WTC11 (cell line): ENCODE measurements at regions not wholly inside any gene's neighbourhood (a gene's known extent, or its start where the extent isn't known, plus 50 kb on each side); places are given as distances from the start of the nearest gene placed in this dataset.

ENCODE experiments used
- ATAC-seq: fragments of 200-7000 bp; cut with Tn5 transposase; 2 replicates; pipeline ENCODE4 v1.10.0; 2021; ENCODE audit warnings: mild to moderate bottlenecking, moderate library complexity
- CTCF ChIA-PET: fragments of 300-600 bp; sonication (Branson Sonifier 250); formaldehyde crosslinking; loops from one replicate; lab custom pipeline; 2021; ENCODE audit warnings: antibody characterized with exemption; lab: Charles Lee
- POLR2A ChIA-PET: fragments of 350-600 bp; sonication (Branson Sonifier 250); formaldehyde crosslinking; loops from one replicate; lab custom pipeline; 2021; ENCODE audit warnings: antibody characterized with exemption; lab: Charles Lee
- DNase-seq: peaks from one replicate; pipeline ENCODE4 v3.0.0; 2021; ENCODE audit warnings: low spot score
- H3K27ac Mint-ChIP-seq: 2 replicates; pipeline ENCODE4 v1.8.0; 2021; ENCODE audit warnings: mixed read lengths
- H3K27me3 Mint-ChIP-seq: 2 replicates; pipeline ENCODE4 v1.8.0; 2021; ENCODE audit warnings: low read depth, mild to moderate bottlenecking, moderate library complexity, mixed read lengths
- H3K36me3 Mint-ChIP-seq: 2 replicates; pipeline ENCODE4 v1.8.0; 2021; ENCODE audit warnings: mixed read lengths
- H3K4me1 Mint-ChIP-seq: 2 replicates; pipeline ENCODE4 v1.8.0; 2022; ENCODE audit warnings: mixed read lengths
- H3K4me3 Mint-ChIP-seq: 2 replicates; pipeline ENCODE4 v1.8.0; 2021; ENCODE audit warnings: mild to moderate bottlenecking, moderate library complexity, mixed read lengths
- H3K9me3 Mint-ChIP-seq: 2 replicates; pipeline ENCODE4 v1.8.0; 2021; ENCODE audit warnings: mixed read lengths
- ATF2 ChIP-seq: sonication (generic); formaldehyde crosslinking; IDR thresholded peaks from 2 replicates; pipeline ENCODE4 v1.8.1; 2022; ENCODE audit warnings: low read depth, missing genetic modification reagents, borderline replicate concordance
- CTCF ChIP-seq: fragments of 200-600 bp; IDR thresholded peaks from 2 replicates; pipeline ENCODE4 v1.8.0; 2022; ENCODE audit warnings: antibody characterized with exemption
- ERG ChIP-seq: fragments of 250-450 bp; sonication (Bioruptor Pico); IDR thresholded peaks from 2 replicates; pipeline ENCODE4 v1.8.0; 2021; ENCODE audit warnings: mild to moderate bottlenecking
- GABPB1 ChIP-seq: sonication (generic); formaldehyde crosslinking; IDR thresholded peaks from 2 replicates; pipeline ENCODE4 v1.8.1; 2023; ENCODE audit warnings: mild to moderate bottlenecking, missing genetic modification reagents
- HMGA2 ChIP-seq: fragments of 250-450 bp; sonication (Bioruptor Pico); IDR thresholded peaks from 2 replicates; pipeline ENCODE4 v1.4.0; 2021; ENCODE audit warnings: mild to moderate bottlenecking, moderate library complexity
- MLX ChIP-seq: sonication (generic); formaldehyde crosslinking; IDR thresholded peaks from 2 replicates; pipeline ENCODE4 v1.8.1; 2023; ENCODE audit warnings: mild to moderate bottlenecking, missing genetic modification reagents, moderate library complexity
- NR2C2 ChIP-seq: sonication (generic); formaldehyde crosslinking; IDR thresholded peaks from 2 replicates; pipeline ENCODE4 v1.8.0; 2022; ENCODE audit warnings: mild to moderate bottlenecking, missing genetic modification reagents
- SMAD4 ChIP-seq: sonication (generic); formaldehyde crosslinking; IDR thresholded peaks from 2 replicates; pipeline ENCODE4 v1.8.0; 2022; ENCODE audit warnings: mild to moderate bottlenecking, missing genetic modification reagents
- SP1 ChIP-seq: sonication (generic); formaldehyde crosslinking; conservative IDR thresholded peaks from 2 replicates; pipeline ENCODE4 v1.8.1; 2022; ENCODE audit warnings: missing genetic modification reagents
- TEAD1 ChIP-seq: sonication (generic); formaldehyde crosslinking; IDR thresholded peaks from 2 replicates; pipeline ENCODE4 v1.8.0; 2022; ENCODE audit warnings: mild to moderate bottlenecking, missing genetic modification reagents
- TEAD4 ChIP-seq: sonication (generic); formaldehyde crosslinking; IDR thresholded peaks from 2 replicates; pipeline ENCODE4 v1.8.0; 2022; ENCODE audit warnings: mild to moderate bottlenecking, missing genetic modification reagents
- ZNF232 ChIP-seq: sonication (generic); formaldehyde crosslinking; IDR thresholded peaks from 2 replicates; pipeline ENCODE4 v1.8.0; 2022; ENCODE audit warnings: mild to moderate bottlenecking, missing genetic modification reagents
- ZNF532 ChIP-seq: fragments of 250-450 bp; sonication (Bioruptor Pico); IDR thresholded peaks from 2 replicates; pipeline ENCODE4 v1.9.0; 2021; ENCODE audit warnings: mild to moderate bottlenecking, borderline replicate concordance

GRCh38 chr3:13177236-13177635 lies 104.0 kb upstream of the IQSEC1 start (continued):
- TF ChIP-seq ATF2, result no peak

- peaks cover 17% of the 10 kb centered on the region for H3K4me1 Mint-ChIP-seq
- peaks cover 27% of the 10 kb centered on the region for H3K9me3 Mint-ChIP-seq
- no peak for ATAC-seq
- TF ChIP-seq CTCF (no peak), SP1 (no peak), ZNF532 (no peak), ZNF232 (CRISPR knock-in tag) (no peak), MLX (CRISPR knock-in tag) (no peak), ERG (no peak), SMAD4 (CRISPR knock-in tag) (no peak), TEAD4 (CRISPR knock-in tag) (no peak), GABPB1 (CRISPR knock-in tag) (no peak), HMGA2 (CRISPR knock-in tag) (no peak), NR2C2 (CRISPR knock-in tag) (no peak)
- TF ChIP-seq, all 79 proteins: peak for 0
- no peak overlapping the region for H3K27ac Mint-ChIP-seq
- no peak overlapping the region for H3K4me3 Mint-ChIP-seq
- CTCF ChIA-PET, result no interaction called here
- DNase-seq, result no peak
- POLR2A ChIA-PET, result no interaction called here
- H3K36me3 Mint-ChIP-seq, result peaks cover 20% of the 10 kb centered on the region
- H3K27me3 Mint-ChIP-seq, result peaks cover 2% of the 10 kb centered on the region; the same call in 1 of the 2 replicates
These were observed 103.2 kb upstream of the IQSEC1 start for GRCh38 chr3:13176445-13176844.

- CTCF ChIA-PET, result no interaction called here
- Mint-ChIP-seq H3K4me3 (no peak overlapping the region), H3K4me1 (peaks cover 23% of the 10 kb centered on the region), H3K36me3 (peaks cover 24% of the 10 kb centered on the region), H3K9me3 (peaks cover 23% of the 10 kb centered on the region), H3K27me3 (peaks cover 2% of the 10 kb centered on the region; the same call in 1 of the 2 replicates), H3K27ac (no peak overlapping the region)
- DNase-seq (no peak), ATAC-seq (no peak)
- TF ChIP-seq TEAD1 (CRISPR knock-in tag), result no peak
- POLR2A ChIA-PET, result no interaction called here
These were observed 101.5 kb upstream of the IQSEC1 start for GRCh38 chr3:13174803-13175135.
